Esophagus squamous epithelium (tissue), 4 donors: ENCODE measurements at regions not wholly inside any gene's neighbourhood (a gene's known extent, or its start where the extent isn't known, plus 50 kb on each side); places are given as distances from the start of the nearest gene placed in this dataset.

Source experiments
- CTCF ChIP-seq, 6 experiments: fragments of 450-650 bp in 4 of 6; fragments of 200-600 bp in 2 of 6; sonication (generic) in 2 of 6; IDR thresholded peaks; one replicate each; pipeline ENCODE4 v1.5.1; 2016 to 2019; ENCODE audit warnings: antibody characterized with exemption in 6 of 6, mild to moderate bottlenecking in 4 of 6, moderate library complexity in 4 of 6
- POLR2A ChIP-seq, 4 donors: fragments of 450-650 bp; IDR thresholded peaks; one replicate each; pipeline ENCODE4 v1.6.1; 2017; ENCODE audit warnings: antibody characterized with exemption in 4 of 4, mild to moderate bottlenecking in 4 of 4, moderate library complexity in 3 of 4

DNA sequence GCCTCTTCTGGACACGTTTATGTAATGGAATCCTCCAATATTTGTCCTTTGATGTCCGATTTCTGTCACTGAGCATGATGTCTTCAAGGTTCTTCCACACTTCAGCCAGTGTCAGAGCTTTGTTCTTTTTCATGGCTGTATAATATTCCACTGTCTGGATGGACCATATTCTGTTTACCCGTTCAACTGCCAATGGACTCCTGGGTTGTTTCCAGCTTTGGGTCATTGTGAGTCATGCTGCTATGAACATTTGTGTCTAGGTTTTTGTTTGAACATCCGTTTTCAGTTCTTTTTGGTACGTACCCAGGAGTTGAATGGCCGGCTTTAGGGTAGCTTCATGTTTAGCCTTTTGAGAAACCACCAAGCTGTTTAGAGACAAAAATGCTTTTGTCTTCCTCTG, 93.2 kb downstream of the SHOX start:
- TF ChIP-seq CTCF (IDR thresholded peaks at IDR 0.05) (no peak), POLR2A (IDR thresholded peaks at IDR 0.05) (no peak)
